DMS53 treated with DMSO at 0.1 percent for 48 hours (cell line): ENCODE measurements at regions not wholly inside any gene's neighbourhood (a gene's known extent, or its start where the extent isn't known, plus 50 kb on each side); places are given as distances from the start of the nearest gene placed in this dataset.
"Not testable (repeated sequence)": the region's sequence is repeated elsewhere in the genome, so short reads cannot be mapped to it uniquely, and the experiment has no call there.

Experiments
- DNase-seq: peaks from one replicate; lab custom pipeline; 2025; ENCODE audit not compliant: unreplicated experiment; lab: John Stamatoyannopoulos, UW

- no peak for DNase-seq
These were observed 237.7 kb downstream of the SEC16B start for GRCh38 chr1:177732178-177732577.

- DNase-seq = no peak
These were observed 240.2 kb downstream of the SEC16B start for GRCh38 chr1:177729646-177730045.

GRCh38 chr1:177723533-177723932, 246.3 kb downstream of the SEC16B start:
- no peak for DNase-seq

GRCh38 chr1:177710696-177711620, 258.9 kb downstream of the SEC16B start:
- no peak for DNase-seq

GRCh38 chr1:177708406-177708805, 261.5 kb downstream of the SEC16B start:
- DNase-seq = no peak

GRCh38 chr1:177706977-177707376, 262.9 kb downstream of the SEC16B start:
- no peak for DNase-seq

GRCh38 chr1:177705839-177706238, 264.0 kb downstream of the SEC16B start:
- DNase-seq = no peak

GRCh38 chr1:177703888-177704446, 265.9 kb downstream of the SEC16B start:
- no peak for DNase-seq

GRCh38 chr1:177701654-177702353, 268.1 kb downstream of the SEC16B start:
- no peak for DNase-seq

GRCh38 chr1:177700856-177701255, 269.0 kb downstream of the SEC16B start:
- no peak for DNase-seq

- no peak for DNase-seq
These were observed 278.9 kb downstream of the SEC16B start for GRCh38 chr1:177690996-177691395.

GRCh38 chr1:177687544-177687943, 282.3 kb downstream of the SEC16B start:
- DNase-seq = no peak

- no peak for DNase-seq
These were observed 282.9 kb downstream of the SEC16B start for GRCh38 chr1:177686933-177687332.

- no peak for DNase-seq
These were observed 300.7 kb downstream of the SEC16B start for GRCh38 chr1:177669161-177669560.

- DNase-seq = no peak
These were observed 303.9 kb downstream of the SEC16B start for GRCh38 chr1:177665935-177666334.

GRCh38 chr1:177664742-177665141, 305.1 kb downstream of the SEC16B start:
- not testable (repeated sequence) for DNase-seq

GRCh38 chr1:177660188-177660587, 309.7 kb downstream of the SEC16B start:
- no peak for DNase-seq

GRCh38 chr1:177659281-177659680, 310.6 kb downstream of the SEC16B start:
- DNase-seq = no peak

GRCh38 chr1:177656598-177656997, 313.3 kb downstream of the SEC16B start:
- no peak for DNase-seq

GRCh38 chr1:177650947-177651346, 318.9 kb downstream of the SEC16B start:
- peak; percentile 83 for DNase-seq

- no peak for DNase-seq
These were observed 321.1 kb downstream of the SEC16B start for GRCh38 chr1:177648731-177649265.

- DNase-seq = no peak
These were observed 321.7 kb downstream of the SEC16B start for GRCh38 chr1:177648138-177648537.
